Muscle layer of colon (tissue), 2 donors: ENCODE measurements at regions not wholly inside any gene's neighbourhood (a gene's known extent, or its start where the extent isn't known, plus 50 kb on each side); places are given as distances from the start of the nearest gene placed in this dataset.

Experiments
- H3K27ac ChIP-seq: one replicate; pipeline ENCODE4 v1.7.0; 2013; ENCODE audit warnings: low read depth, mild to moderate bottlenecking, low read length, moderate library complexity
- H3K27me3 ChIP-seq, 2 donors: one replicate each; pipeline ENCODE4 v1.7.0; 2013; ENCODE audit warnings: low read length in 2 of 2, mild to moderate bottlenecking in 2 of 2; ENCODE audit not compliant: insufficient read depth in 2 of 2, control insufficient read depth in 1 of 2
- H3K36me3 ChIP-seq: one replicate; pipeline ENCODE4 v1.7.0; 2013; ENCODE audit warnings: mild to moderate bottlenecking, low read length; ENCODE audit not compliant: insufficient read depth
- H3K4me1 ChIP-seq: one replicate; pipeline ENCODE4 v1.7.0; 2013; ENCODE audit warnings: mild to moderate bottlenecking, low read length; ENCODE audit not compliant: insufficient read depth
- H3K4me3 ChIP-seq, 2 donors: one replicate each; pipeline ENCODE4 v1.7.0; 2013; ENCODE audit warnings: low read length in 2 of 2, low read depth in 1 of 2, mild to moderate bottlenecking in 1 of 2, moderate library complexity in 1 of 2
- H3K9ac ChIP-seq: one replicate; pipeline ENCODE4 v1.7.0; 2013; ENCODE audit warnings: low read length
- H3K9me3 ChIP-seq: one replicate; pipeline ENCODE4 v1.7.0; 2013; ENCODE audit warnings: mild to moderate bottlenecking, low read length
- donor health status: abdominal sarcoma.
- donor health status: Adenocarcinoma of cecum.

GRCh38 chr5:5649641-5650040, 227.2 kb downstream of the ICE1 start:
- H3K9me3 ChIP-seq: no peaks in the 10 kb centered on the region
- H3K27ac ChIP-seq: no peak overlapping the region
- H3K9ac ChIP-seq: no peak overlapping the region
- no peaks in the 10 kb centered on the region for H3K27me3 ChIP-seq
- H3K36me3 ChIP-seq: no peaks in the 10 kb centered on the region
- H3K4me3 ChIP-seq: no peak overlapping the region
- peaks cover 10% of the 10 kb centered on the region for H3K4me1 ChIP-seq

- H3K9me3 ChIP-seq: no peaks in the 10 kb centered on the region
- no peaks in the 10 kb centered on the region for H3K27me3 ChIP-seq
- no peak overlapping the region for H3K27ac ChIP-seq
- H3K9ac ChIP-seq: no peak overlapping the region
- H3K36me3 ChIP-seq: no peaks in the 10 kb centered on the region
- peaks cover 19% of the 10 kb centered on the region for H3K4me1 ChIP-seq
- H3K4me3 ChIP-seq: no peak overlapping the region
Measured at GRCh38 chr5:5648694-5649093, 226.2 kb downstream of the ICE1 start.

GRCh38 chr5:5645891-5646290, 223.4 kb downstream of the ICE1 start:
- Histone ChIP-seq H3K36me3 (no peaks in the 10 kb centered on the region), H3K27me3 (no peaks in the 10 kb centered on the region), H3K9me3 (no peaks in the 10 kb centered on the region), H3K4me1 (peaks cover 24% of the 10 kb centered on the region), H3K4me3 (no peak overlapping the region), H3K27ac (no peak overlapping the region), H3K9ac (no peak overlapping the region)

- Histone ChIP-seq H3K4me1 (peaks cover 24% of the 10 kb centered on the region), H3K4me3 (no peak overlapping the region), H3K27me3 (no peaks in the 10 kb centered on the region), H3K36me3 (no peaks in the 10 kb centered on the region), H3K9ac (no peak overlapping the region), H3K9me3 (no peaks in the 10 kb centered on the region), H3K27ac (no peak overlapping the region)
Measured at GRCh38 chr5:5645198-5645597, 222.7 kb downstream of the ICE1 start.

GRCh38 chr5:5644249-5644648, 221.8 kb downstream of the ICE1 start:
- Histone ChIP-seq H3K27me3 (no peaks in the 10 kb centered on the region), H3K9me3 (no peaks in the 10 kb centered on the region), H3K36me3 (no peaks in the 10 kb centered on the region), H3K4me1 (peaks cover 24% of the 10 kb centered on the region), H3K4me3 (no peak overlapping the region), H3K27ac (no peak overlapping the region), H3K9ac (no peak overlapping the region)

- no peaks in the 10 kb centered on the region for H3K27me3 ChIP-seq
- peaks cover 29% of the 10 kb centered on the region for H3K4me1 ChIP-seq
- H3K27ac ChIP-seq: no peak overlapping the region
- H3K4me3 ChIP-seq: no peak overlapping the region
- H3K9ac ChIP-seq: no peak overlapping the region
- H3K36me3 ChIP-seq: no peaks in the 10 kb centered on the region
- no peaks in the 10 kb centered on the region for H3K9me3 ChIP-seq
Measured at GRCh38 chr5:5643481-5643880, 221.0 kb downstream of the ICE1 start.

- no peaks in the 10 kb centered on the region for H3K36me3 ChIP-seq
- H3K4me3 ChIP-seq: no peak overlapping the region
- H3K27me3 ChIP-seq: no peaks in the 10 kb centered on the region
- H3K9ac ChIP-seq: no peak overlapping the region
- peaks cover 28% of the 10 kb centered on the region for H3K4me1 ChIP-seq
- H3K9me3 ChIP-seq: no peaks in the 10 kb centered on the region
- H3K27ac ChIP-seq: peak overlapping the region; percentile 4
Measured at GRCh38 chr5:5638211-5638610, 215.7 kb downstream of the ICE1 start.

- Histone ChIP-seq H3K27ac (no peak overlapping the region), H3K4me1 (peaks cover 28% of the 10 kb centered on the region), H3K9ac (no peak overlapping the region), H3K27me3 (no peaks in the 10 kb centered on the region), H3K36me3 (no peaks in the 10 kb centered on the region), H3K4me3 (no peak overlapping the region), H3K9me3 (no peaks in the 10 kb centered on the region)
Measured at GRCh38 chr5:5637173-5637572, 214.7 kb downstream of the ICE1 start.

- Histone ChIP-seq H3K27ac (peak overlapping the region; percentile 44), H3K4me1 (peaks cover 28% of the 10 kb centered on the region)
Measured at GRCh38 chr5:5634817-5635216, 212.3 kb downstream of the ICE1 start.

GRCh38 chr5:5633579-5633978, 211.1 kb downstream of the ICE1 start:
- H3K9me3 ChIP-seq: no peaks in the 10 kb centered on the region
- no peaks in the 10 kb centered on the region for H3K27me3 ChIP-seq
- no peak overlapping the region for H3K27ac ChIP-seq
- no peaks in the 10 kb centered on the region for H3K36me3 ChIP-seq
- H3K9ac ChIP-seq: no peak overlapping the region
- peaks cover 24% of the 10 kb centered on the region for H3K4me1 ChIP-seq
- H3K4me3 ChIP-seq: no peak overlapping the region

More at GRCh38 chr5:5634817-5635216, 212.3 kb downstream of the ICE1 start:
- no peak overlapping the region for H3K9ac ChIP-seq
- H3K9me3 ChIP-seq: no peaks in the 10 kb centered on the region
- H3K4me3 ChIP-seq: no peak overlapping the region
- H3K36me3 ChIP-seq: no peaks in the 10 kb centered on the region
- no peaks in the 10 kb centered on the region for H3K27me3 ChIP-seq

GRCh38 chr5:5632678-5633077, 210.2 kb downstream of the ICE1 start:
- Histone ChIP-seq H3K9me3 (no peaks in the 10 kb centered on the region), H3K9ac (no peak overlapping the region), H3K27ac (no peak overlapping the region), H3K4me1 (peaks cover 15% of the 10 kb centered on the region), H3K27me3 (no peaks in the 10 kb centered on the region), H3K36me3 (no peaks in the 10 kb centered on the region), H3K4me3 (no peak overlapping the region)

- Histone ChIP-seq H3K4me1 (peaks cover 4% of the 10 kb centered on the region), H3K9ac (no peak overlapping the region), H3K4me3 (no peak overlapping the region), H3K27ac (no peak overlapping the region), H3K36me3 (no peaks in the 10 kb centered on the region), H3K9me3 (no peaks in the 10 kb centered on the region), H3K27me3 (no peaks in the 10 kb centered on the region)
Measured at GRCh38 chr5:5629607-5629978, 207.1 kb downstream of the ICE1 start.
